ENCODE measurements at regions not wholly inside any gene's neighbourhood (a gene's known extent, or its start where the extent isn't known, plus 50 kb on each side); places are given as distances from the start of the nearest gene placed in this dataset.

DNA sequence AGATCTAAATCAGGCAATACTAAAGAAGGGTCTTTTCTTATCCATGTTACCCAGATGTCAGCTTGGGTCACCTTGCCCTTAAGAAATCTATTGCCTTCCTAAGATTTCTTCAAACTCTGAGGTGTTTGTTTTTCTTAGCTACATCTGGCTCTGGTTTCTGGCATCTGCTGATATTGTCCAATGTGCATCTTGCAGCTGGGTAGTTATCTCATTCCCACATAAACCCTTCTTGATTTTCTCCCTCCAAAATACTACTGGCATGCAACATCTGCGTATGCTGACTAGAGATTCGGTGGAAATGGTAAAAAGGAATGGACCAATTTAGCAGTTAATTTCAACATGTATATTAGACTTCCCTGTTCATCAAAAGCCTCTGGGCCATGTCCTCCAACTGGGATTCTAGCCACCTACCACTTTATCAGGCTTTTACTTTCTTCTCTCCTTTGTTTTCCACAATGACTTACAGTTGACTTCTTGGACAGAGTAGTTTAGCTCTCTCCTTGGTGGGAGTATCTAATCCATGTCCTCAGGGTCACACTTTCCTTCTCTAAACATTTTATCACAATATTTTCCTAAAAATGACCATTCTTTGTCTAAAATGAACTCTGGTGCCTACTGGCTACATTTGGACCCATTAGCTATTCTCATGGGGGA is 324.8 kb upstream of the FAR2 start:
- DNase-seq (ENCODE audit: low read depth, low spot score), result no peak

DNA sequence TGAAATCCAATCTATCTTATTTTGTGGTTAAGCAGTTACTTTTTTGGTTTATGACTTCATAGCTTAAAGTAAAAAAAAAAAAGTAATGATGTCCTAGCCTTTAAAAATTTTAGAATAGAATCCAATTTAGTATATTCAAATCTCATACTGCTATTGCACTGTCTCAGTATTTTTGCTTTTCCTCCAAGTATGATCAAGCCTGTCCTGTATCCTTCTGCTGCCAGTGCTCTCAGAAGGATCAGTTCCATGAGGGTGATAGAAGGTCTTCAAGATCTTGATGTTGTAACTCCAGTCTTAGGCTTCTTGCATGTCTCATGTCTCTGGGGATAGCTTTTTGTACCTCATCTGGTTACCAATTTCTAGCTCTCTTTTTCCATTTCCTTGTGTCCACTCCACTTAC is 324.2 kb upstream of the FAR2 start:
- DNase-seq (ENCODE audit: low read depth, low spot score), result no peak

DNA sequence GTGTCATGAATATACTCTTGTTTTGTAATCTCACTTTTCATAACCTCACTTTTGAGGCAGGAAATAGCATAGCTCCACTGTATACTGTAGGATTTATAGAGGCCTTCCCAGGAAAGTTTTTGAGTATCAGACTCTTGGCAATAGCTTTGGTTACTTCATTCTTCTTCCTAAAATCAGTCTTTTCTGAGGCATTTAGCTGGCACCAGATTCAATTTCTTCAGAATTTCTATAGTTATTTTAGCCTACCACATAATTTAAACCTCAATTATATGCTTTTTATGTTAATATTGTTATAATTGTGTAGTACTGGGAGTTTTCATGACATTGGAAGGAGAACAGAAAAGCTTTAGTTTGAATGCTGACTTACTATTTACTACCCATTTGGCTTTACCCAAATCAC is 322.3 kb upstream of the FAR2 start:
- no peak for DNase-seq (ENCODE audit: low read depth, low spot score)

DNA sequence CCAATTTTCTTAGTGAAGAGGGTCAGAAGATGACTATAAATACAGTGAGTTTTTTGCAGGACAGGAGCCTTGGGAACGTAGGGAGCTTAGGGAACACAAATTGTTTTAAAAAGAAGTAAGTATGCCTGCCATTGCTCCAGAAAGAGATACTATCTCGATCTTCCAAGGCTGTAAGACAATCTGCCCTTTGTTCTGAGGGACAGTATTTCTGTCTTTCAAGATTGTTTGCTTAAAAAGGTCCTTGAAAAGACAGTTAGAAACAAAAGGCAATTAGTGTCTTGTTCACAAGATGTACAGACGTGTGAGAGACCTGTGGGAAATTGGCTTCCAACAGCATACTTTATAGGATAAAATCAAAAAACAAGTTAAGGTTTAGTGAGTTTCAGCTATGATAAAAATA is 321.2 kb upstream of the FAR2 start:
- DNase-seq (ENCODE audit: low read depth, low spot score), result no peak

DNA sequence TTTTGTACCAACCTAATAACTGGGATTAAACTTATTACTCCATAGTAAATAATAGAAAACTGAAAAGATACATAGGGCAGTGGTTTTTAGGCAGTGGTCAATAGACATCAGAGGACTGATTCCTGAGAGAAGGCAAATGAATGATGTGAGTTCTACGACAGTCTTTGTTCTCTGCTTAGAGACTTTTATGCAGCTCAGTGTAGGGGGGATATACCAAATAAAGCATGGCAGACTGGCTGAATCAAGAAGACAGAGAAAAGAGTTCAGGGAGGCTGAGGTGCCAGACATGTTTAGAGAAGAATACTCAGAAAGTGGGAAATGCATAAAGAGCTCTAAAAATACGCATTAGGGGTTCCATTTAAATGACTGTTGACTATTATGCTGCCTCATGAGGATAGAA is 320.8 kb upstream of the FAR2 start:
- DNase-seq (ENCODE audit: low read depth, low spot score), result no peak

DNA sequence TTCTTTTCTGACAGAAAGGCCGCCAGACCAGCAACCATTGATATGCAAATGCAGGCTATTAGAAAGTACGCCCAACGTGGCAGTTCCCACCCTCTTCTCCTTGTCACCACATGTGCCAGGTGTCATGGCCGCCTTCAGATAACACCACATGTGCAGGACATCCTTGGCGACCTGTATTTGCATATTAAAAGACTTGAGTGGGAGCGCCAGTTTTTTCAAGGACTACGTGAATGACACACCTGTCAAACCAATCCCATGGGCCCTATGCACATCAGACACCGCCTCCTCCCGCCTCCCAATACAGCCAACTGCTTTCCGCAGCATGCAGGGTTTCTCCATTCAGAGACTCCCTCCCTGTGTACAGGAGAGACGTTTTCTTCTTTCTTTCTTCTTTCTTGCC is 318.6 kb upstream of the FAR2 start:
- DNase-seq (ENCODE audit: low read depth, low spot score), result peak; percentile 84

DNA sequence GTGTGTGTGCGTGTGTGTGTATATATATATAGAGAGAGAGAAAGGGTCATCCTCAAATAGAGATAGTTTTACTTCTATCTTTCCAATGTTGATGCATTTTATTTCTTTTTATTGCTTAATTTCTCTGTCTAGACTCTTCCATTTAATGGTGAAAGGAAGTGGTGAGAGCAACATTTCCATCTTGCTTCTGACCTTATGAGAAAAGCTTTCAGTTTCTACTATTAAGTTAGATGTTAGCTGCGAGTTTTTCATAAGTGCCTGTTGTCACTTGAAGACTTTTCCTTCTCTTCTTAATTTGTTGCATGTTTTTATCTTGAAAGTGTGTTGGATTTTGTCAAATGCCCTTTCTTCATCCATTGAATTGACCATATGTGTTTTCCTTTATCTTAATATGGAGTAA is 304.4 kb upstream of the FAR2 start:
- no peak for DNase-seq (ENCODE audit: low read depth, low spot score)

DNA sequence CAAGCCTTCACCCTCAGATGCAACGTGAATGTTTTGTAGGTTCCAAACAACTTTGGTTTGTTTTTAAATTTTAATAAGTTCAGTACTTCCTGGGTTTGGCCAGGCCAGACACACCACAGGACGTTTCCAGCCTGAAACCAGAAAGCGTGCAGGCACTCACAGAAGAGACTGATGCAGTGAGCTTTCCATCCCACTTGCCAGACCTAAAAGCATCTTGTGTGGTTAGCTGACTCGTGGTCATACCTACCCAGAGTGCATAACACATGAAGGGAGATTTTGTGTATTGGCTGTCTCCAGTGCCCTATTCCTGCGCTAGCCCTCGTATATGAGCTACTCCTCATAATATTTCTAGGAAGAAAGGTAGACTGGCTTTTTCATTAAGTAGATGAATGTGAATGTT is 297.3 kb upstream of the FAR2 start:
- DNase-seq (ENCODE audit: low read depth, low spot score), result no peak

DNA sequence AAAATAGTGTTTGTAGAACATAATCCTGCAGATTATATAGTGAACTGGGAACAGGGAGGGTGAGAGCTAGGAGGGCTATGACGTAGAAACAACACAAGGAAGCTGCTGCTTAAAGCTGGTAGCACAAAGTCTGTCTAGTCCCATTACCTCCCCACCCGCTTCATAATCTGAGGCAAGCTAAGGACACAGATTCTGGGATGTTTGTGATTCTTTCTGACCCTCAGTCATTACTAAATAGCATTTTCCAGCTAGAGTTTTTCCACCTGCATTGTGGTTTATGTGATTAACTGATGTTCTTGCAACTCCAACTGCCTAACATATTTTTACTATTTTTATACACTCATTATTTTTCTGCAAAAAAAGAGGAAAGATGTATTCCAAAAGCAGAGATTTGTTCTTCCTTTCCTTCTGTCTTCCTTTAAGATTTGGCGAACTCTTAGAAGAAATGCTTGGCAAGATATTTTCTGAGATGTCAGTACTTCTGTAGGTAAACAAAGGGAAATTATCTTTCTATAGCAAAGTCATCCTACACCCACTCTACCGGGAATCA is 293.2 kb upstream of the FAR2 start:
- DNase-seq (ENCODE audit: low read depth, low spot score), result no peak

DNA sequence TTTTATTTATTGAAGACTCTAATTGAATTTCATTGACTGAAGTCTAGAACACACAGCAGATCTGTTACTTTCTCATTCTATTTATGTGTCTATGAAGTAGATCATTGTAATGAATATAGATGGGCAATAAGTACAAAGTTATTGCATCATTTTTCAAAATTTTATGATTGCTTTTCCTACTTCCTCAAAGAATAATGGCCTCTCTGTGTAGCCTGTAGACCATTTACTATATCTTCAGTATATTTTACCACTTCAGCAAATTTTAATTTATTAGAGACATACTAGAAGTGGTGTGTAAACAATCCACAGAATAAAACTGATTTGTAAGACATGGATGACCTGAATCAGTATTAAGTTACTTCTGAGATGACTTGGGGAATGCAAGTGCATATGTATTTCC is 291.7 kb upstream of the FAR2 start:
- no peak for DNase-seq (ENCODE audit: low read depth, low spot score)

DNA sequence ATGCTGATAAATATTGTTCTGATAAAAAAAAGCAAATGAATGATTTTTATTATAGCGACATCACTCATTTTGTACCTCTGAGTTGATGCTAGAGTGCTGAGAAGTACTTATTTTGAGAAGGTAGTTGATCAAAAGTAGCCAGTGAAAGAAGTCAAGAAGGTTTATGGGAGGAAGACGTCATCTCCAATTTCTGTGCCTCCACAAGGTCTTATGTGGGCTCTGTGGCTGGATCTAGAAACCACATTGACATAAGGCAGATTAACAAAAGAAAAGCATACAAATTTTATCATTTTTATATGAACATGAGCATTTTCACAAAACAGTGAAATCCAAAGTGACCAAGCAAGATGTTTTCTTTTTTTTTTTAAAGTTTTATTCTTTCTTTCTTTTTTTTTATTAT is 289.5 kb upstream of the FAR2 start:
- no peak for DNase-seq (ENCODE audit: low read depth, low spot score)

DNA sequence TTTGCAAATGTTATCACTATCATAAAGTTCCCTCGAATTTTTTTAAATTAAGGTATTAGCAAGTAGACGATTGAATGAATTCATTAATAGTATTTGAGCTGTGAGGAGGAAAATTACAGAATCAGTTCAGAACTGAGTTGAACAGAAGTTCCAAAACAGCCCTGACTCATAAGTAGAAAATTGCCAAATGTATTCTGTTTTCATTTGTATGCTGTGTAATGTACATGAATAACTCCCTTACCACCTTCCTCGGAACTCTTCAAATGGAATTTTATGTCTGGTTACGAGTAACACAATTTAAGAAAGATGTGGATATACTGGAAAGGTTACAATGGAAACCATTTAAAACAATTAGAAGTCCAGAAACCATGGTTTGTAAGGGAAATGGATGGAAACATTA is 283.3 kb upstream of the FAR2 start:
- DNase-seq (ENCODE audit: low read depth, low spot score), result no peak

DNA sequence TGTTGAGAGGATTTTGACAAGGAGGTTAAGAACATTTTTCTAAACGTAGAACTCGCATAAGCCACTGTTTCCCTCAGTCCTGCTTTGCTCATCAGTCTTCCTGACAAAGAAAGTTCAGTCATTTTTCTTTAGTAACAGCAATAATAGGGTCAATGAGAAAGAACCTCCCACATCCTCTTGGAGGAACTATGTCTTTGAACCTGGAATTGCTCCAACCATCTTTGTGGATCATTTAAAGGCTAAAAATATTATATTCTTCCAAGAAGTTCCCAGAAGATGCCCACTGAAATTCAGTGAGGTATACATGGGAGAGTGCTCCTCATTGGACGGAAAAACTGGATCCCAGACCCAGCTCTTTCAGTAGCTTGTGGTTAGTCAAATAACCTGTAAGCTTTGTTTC is 282.8 kb upstream of the FAR2 start:
- no peak for DNase-seq (ENCODE audit: low read depth, low spot score)

DNA sequence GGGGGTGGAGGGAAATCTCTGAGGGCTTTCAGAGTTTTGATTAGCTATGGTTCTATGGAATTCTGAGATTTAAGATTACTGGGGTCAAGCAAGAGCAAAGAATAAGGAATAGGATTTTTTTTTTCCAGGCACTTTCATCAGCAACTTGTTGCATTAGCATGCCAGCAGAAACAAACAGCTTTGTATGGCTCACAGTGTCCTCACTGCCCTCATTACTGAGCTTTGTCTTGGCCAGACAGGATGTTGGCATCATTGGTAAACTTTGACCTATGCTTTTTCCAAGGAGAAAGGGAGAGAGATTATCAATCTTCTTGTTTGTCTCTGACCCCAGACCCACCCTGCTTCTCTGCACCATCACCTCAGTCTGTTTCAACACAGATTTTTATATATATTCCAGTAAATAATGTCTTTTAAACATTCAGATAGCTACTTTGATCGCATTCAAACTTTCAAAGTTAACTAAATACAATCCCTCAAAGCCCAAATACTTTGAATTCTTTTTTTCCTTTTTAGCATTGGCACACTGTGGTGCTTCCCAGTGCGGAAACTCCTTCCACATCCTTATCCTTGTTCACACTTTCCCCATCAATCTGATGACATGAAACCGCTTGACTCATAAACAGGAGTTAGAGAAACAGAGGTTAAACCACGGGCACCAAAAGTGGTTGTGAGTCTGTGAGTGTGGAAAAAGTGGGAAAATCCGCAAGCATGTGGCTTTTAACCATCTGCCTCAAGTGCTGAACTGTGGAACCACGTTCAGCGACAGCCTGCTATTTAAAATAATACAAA is 282.2 kb upstream of the FAR2 start:
- DNase-seq (ENCODE audit: low read depth, low spot score), result no peak

DNA sequence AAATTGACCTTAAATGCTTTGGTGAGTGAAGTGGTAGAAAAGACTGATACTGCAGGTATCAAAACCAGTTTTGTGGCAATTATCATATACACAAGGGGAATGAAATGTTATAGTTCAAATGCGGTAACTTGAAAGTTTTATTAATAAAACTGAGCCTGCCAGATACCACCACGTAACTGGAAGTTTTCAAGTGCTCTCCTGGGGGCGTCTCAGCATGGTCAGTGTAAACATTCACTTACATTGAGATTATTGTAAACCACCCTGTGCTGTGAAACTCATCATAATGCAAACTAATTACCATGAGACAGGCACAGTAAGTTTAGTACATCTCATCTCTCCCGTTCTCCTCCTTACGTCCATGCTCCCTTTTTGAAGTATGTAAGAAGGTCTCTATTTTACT is 280.7 kb upstream of the FAR2 start:
- DNase-seq (ENCODE audit: low read depth, low spot score), result no peak

DNA sequence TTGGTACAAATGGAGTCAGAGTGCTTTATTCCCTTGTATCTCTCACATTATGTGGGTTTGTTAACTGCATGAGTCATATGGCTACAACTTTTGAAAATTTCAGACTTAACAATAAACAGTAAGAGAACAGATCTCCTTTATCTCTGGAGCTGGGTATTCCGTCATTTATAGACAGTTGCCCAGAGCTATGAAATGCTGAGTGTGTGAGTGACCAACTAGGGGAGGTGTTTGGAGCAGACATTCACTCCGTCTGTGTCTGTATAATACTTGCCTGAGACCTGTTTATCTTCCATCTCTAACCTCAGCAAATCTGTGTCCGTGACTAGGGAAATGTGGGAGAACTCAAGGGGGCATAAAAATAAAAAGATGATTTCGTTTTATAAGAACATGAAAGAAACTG is 279.9 kb upstream of the FAR2 start:
- no peak for DNase-seq (ENCODE audit: low read depth, low spot score)

DNA sequence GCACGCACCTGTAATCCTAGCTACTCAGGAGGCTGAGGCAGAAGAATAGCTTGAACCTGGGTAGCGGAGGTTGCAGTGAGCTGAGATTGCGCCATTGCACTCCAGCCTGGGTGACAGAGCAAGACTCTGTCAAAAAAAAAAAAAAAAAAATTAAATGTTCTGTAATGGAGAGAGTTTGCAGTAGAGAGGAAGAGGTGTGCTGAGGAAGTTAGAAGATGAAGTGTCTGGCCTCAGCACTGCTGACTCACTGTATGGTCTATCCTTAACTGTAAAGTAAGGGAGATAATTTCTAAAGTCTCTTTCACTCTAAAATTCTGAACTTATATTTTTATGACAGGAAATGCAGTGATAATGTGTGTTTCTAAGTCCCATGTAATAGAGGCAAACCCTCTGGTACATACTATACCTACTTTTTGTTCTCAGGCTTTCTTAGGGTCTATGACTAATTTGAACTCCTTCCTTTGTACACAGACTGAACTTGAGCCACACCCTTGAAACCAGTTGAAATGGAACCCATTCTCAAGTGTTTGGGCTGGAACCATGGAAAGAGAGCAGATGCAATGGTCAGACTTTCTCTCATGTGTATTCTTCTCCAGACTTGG is 278.1 kb upstream of the FAR2 start:
- DNase-seq (ENCODE audit: low read depth, low spot score), result no peak

DNA sequence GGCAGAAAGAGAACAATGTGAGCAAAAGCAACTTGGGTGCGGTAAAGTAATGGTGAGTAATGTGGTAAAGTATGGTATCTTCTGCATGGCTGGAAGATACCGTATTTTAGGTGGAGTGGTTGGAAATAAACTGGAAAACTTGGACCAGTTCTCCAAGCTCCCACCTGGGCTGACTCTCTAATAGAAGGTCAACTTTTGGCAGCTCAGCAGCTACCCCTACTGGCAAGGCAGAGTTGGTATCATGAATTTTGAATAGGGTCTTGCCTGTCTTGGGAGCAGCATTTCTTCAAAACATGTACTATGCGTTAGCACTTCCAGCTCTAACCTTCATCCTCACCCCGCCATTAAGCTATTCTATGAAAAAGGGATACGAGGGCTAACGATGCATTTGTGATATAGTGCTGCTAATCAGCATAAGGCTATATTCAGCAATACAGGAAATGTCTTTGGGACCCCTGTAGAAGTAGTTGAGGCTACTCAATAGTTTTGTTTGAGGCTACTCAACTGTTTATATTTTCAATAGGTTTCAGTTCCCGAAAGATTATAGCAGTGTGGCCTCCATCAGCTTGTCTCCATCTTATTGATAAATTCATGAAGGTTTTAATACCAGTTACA is 276.3 kb upstream of the FAR2 start:
- DNase-seq (ENCODE audit: low read depth, low spot score), result peak; percentile 19

DNA sequence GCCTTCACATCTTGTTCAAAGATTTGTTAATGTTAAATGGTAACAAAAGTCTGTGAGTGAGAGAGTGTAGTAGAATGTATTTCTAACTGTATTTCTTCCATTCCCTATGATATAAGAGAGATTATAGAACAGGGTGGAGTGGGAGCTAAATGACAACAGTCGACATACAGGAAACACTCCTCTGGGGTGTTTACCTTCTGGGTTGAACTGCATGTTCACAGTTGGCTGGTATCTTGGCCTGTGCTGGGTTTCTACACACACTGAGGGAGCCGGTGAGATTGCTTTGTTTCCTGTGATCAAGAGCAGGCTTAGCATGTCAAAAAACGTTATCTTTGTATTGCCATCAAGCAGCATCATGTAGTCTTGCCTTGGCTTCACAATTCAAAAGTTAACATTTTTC is 274.3 kb upstream of the FAR2 start:
- DNase-seq (ENCODE audit: low read depth, low spot score), result no peak

DNA sequence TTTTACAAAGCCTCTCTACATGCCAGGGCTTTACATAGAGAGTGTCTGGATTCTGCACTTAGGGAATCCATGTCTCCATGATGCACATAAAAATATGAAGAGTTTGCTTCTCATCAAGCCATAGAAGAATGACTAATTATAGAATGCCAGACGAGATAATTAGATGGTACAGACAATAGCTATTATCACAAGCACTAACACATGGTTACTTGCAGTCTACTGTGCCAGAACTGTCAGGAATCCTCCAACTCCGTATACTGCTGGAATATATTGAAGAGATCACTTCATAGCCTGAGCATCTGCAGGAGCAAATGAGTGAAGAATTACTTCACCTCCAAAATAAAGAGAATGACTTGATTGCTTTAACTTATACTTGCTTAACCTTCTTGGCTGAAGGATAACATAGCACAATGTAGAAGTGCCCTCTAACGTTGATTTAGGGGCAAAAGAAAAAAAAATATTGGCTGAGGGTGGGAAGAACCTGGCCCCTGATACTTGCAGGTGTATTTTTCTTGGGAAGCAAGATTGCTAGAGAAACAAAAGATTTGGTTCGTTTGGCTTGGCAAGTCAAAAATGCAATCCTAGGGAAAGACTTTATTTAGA is 272.8 kb upstream of the FAR2 start:
- no peak for DNase-seq (ENCODE audit: low read depth, low spot score)

DNA sequence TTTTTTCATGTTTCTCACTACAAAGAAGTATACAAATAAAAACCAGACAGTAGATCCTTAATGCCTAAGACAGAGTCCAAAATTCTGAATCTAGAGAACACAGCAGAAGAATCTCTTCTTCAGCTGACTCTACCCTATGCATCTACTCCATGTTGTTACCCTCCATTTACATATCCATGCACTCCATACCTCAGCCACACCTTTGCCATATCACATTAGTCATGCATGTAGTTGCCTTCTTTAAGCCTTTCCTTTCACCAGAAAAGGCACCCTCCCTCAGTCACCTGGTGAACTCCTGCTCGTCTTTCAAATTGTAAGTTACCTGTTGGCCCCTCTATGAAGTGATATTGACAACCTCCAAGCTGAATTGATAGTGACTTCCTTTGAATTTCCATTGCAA is 271.2 kb upstream of the FAR2 start:
- DNase-seq (ENCODE audit: low read depth, low spot score), result no peak

DNA sequence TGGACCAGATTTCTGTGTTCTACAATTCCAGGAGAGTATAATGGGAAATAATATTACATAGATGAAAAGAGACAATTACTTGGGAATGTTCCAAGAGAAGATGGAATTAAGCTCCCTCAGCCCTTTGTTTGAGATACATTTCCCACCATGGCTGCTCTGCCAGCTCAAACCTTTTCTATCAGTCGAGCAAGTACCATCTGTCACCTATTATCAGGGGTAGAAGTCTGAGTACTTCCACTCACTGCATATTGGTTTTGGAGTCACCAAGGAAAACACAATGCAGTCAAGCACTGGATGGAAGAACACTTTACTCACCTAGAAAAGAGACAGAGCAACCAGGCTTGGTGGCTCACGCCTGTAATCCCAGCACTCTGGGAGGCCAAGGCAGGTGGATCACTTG is 270.4 kb upstream of the FAR2 start:
- no peak for DNase-seq (ENCODE audit: low read depth, low spot score)
